ENCODE measurements at regions not wholly inside any gene's neighbourhood (a gene's known extent, or its start where the extent isn't known, plus 50 kb on each side); places are given as distances from the start of the nearest gene placed in this dataset.
"Not testable (repeated sequence)": the region's sequence is repeated elsewhere in the genome, so short reads cannot be mapped to it uniquely, and the experiment has no call there.

GRCh38 chr18:5717256-5717655 is 173.5 kb upstream of the EPB41L3 start:
- DNase-seq: no peak

DNA sequence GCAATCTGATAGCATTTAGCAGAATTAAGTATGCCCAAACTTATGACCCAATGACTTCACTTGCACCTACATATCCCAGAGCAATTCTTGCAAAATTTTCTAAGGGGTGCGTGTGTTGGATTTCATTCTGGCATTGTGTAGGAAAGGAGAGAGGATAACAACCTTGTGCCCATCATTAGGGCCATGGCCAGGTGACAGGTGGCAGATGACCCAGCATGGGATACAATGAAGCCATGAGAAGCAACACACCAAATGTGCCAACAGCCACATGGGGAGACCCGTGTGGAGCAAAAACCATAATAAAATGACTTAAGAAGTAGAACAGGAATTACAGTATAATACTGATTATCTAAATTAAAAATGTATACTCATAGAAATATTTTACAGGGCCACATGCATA is 166.9 kb upstream of the EPB41L3 start:
- no peak for DNase-seq

DNA sequence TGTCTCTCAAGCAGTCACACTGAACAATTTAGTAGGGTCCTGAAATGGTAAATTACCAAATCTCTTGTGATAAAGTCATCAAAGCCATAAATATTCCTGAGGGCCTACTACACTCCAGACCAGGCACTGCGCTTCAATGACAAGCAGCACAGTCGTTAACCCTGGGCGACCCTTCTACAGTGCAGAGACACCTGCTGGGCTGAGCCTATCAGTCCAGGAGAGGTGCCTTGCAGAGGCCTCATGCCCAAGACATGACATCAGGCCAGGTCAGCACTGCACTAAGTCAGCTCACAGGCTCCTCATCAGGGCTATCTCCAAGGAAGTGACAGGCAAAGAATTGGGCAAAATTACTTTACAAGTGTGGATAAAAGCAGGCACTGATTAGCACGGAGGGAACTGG is 166.4 kb upstream of the EPB41L3 start:
- no peak for DNase-seq

DNA sequence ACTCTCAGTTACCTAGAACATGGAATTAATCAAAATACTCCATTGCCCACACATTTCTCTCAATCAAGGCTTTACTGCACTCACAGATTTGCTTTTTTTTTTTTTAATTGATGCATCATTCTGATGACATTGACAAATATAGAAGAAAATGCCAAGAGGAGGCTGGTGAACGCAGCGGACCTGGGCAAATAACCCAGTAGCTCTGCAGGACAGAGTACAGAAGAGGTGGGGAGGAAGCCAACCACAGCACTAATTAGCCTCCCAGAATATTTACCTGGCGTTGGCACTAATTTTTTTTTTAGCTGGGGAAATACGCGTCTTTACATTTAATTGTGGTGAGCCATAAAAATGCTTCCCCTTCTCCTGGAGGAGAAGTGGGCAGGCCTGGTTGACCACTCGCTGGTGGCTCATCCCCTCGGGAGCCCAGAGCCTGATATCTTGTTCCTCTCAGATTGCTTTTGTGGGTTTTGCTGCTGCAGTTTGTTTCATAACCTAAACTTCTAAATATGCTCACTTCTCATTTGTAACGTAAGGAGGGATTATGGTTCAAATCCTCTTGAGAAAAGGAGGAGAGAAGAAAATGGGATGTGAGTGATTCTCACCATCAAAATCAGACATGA is 165.8 kb upstream of the EPB41L3 start:
- no peak for DNase-seq

- no peak for DNase-seq
Observed at GRCh38 chr18:5707586-5707985, 163.8 kb upstream of the EPB41L3 start.

DNA sequence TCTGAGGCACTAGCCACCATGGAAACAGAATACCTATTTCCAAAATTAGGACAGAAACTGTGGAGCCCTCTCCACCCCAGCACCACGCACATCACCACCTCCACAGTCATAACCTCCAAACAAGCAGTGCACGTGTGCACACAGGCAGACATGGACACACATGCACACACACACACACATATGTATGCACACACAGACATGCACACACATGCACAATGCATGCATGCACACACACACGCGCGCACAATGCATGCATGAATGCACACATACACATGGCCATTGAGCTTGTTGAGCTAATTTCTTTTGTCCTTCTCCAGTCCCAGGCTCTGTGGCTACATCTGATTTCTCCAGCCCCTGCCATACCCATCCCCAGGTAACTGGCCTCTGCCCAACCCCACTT is 161.6 kb upstream of the EPB41L3 start:
- no peak for DNase-seq

DNA sequence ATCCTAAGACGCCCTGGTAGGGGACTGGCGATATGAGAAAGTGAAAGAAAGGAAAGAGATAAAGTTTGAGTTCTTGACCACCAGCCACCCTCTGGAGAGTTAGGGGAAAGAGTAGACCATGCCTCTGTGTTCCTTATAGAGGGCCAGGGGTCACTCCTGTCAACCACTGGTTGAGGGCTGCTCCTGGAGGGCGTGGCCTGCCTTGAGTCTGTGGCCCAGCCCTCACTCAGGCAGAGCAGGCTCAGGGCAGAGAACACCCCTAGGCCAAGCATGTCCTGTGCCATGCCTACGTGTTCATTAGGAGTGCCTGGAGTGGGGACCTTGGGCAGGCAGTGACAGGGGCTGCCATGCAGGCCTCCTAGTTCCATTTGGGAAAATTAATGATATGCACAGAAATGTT is 161.1 kb upstream of the EPB41L3 start:
- DNase-seq: no peak

- not testable (repeated sequence) for DNase-seq
Observed at GRCh38 chr18:5702016-5702415, 158.2 kb upstream of the EPB41L3 start.

- DNase-seq: no peak
Observed at GRCh38 chr18:5693699-5694294, 150.0 kb upstream of the EPB41L3 start.

- no peak for DNase-seq
Observed at GRCh38 chr18:5678779-5679406, 135.1 kb upstream of the EPB41L3 start.

DNA sequence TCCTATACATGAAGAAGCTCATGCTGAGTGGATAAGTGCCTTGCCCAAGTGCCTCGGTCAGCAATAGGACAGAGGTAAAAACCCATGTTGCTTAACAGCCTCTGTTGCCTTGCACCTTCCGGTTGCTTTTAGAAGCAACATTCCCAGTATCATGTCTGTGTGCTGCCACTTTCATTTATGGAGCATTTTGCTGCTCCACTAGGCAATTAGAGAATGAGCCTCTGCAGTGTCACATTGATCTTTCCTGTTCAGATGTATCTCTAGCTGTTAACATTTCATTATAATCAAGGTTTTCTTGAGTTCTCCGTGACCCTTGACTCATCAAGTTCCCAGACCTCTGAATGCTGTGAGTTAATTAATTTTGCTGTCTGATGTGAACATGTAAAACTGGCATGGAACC is 134.5 kb upstream of the EPB41L3 start:
- no peak for DNase-seq

- no peak for DNase-seq
Observed at GRCh38 chr18:5673616-5674015, 129.8 kb upstream of the EPB41L3 start.

GRCh38 chr18:5669585-5669984 is 125.8 kb upstream of the EPB41L3 start:
- no peak for DNase-seq

DNA sequence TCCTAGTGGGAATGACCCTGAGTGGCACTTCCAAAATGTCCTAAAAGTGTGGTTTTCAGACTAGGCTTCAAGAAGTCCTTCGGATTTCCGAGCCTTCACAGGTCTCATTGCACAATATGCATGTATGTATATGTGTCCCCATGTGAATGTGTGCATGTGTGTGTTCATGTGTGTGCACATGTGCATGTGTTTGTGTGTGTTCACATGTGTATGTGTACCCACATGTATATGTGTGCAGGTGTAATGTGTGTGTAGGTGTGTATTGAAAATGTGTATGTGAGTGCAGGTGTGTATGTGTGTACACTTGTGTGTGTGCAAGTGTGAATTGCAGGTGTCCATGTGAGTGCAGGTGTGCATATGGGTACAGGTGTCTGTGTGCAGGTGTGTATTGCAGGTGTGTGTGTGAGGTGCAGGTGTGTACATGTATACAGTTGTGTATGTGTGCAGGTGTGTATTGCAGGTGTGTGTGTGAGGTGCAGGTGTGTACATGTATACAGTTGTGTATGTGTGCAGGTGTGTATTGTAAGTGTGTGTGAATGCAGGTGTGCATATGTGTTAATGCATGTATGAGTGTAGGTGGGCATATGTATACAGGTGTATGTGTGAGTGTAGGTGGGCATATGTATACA is 124.4 kb upstream of the EPB41L3 start:
- DNase-seq: no peak

GRCh38 chr18:5667356-5667755 is 123.6 kb upstream of the EPB41L3 start:
- no peak for DNase-seq

DNA sequence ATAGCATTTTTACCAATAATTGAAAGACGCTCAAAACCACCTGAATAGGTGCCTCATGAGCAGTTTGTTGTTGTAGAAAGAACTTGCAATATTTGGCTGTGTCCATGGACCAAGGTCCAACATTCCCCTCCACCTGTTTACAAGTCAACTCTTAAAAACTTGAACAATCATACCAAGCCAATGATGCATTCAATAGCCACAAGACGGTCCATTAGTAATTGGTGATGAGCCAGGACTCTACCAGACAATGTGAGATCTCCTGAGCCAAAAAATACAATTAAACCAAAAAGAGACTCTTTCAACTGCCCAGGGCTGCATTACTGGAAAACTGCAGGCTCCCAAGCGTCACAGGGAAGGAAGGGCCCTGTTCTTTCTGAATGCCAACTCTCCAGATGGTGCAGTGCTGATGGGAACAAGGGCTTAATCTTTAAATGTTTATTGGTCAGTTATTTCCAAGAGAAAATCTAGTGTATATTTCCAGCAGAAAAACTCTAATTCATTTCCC is 118.8 kb upstream of the EPB41L3 start:
- DNase-seq: no peak

GRCh38 chr18:5661179-5661578 is 117.4 kb upstream of the EPB41L3 start:
- no peak for DNase-seq

DNA sequence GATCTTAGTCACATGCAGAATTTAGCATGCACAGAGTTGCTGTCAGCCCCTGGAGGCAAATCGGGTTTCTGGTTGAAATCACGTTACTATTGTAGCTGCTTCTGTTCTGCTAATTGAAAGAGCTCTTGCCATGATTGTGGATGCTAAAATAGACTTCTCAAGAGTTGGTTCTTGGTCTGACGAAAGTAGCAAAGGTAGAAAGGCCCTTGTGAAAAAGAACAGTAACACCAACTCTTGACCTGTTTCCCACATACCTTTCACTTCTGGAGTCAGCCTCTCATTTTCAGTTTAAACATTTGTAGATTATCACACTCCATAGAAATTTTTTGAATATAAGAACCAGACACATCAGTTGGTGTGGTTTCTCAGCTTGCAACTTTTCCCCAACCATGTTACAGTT is 110.0 kb upstream of the EPB41L3 start:
- no peak for DNase-seq

GRCh38 chr18:5651736-5652135 is 107.9 kb upstream of the EPB41L3 start:
- no peak for DNase-seq

DNA sequence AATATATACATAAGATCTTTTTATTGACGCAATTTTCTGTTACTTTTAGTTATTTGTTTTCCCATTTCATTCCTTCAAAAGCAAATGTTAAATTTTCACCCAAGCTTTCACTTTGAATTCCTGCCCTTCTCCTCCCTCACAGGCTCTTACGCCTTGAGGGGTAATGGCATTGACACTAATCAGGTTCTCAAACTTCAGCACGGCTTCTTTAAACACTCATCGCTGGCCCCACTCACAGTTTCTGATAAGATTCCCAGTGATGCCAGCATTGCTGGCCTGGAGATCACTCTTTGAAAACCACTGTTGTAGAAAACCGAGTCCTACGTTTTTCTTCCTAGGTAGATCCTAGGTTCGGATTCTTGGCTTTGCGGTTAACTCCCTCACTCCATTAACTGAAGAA is 105.6 kb upstream of the EPB41L3 start:
- DNase-seq: no peak

DNA sequence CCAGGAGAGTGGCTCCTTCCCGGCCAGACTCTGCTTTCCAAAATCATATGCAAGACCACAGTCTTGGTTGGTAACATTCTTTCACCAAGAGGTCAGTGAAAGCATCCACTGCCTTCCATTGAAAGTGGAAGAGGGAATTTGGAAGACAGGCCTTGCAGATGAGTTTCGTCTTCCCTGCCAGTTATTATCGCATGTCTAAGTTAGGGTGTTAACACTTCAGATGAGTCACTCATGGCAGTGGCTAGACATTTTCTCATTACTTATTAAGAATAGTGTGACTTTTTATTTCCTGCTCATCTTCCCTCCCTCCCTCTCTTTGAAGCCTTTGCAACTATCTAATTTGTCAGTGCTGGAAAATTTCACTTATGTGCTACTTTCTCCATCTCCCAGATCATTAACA is 102.9 kb upstream of the EPB41L3 start:
- no peak for DNase-seq

DNA sequence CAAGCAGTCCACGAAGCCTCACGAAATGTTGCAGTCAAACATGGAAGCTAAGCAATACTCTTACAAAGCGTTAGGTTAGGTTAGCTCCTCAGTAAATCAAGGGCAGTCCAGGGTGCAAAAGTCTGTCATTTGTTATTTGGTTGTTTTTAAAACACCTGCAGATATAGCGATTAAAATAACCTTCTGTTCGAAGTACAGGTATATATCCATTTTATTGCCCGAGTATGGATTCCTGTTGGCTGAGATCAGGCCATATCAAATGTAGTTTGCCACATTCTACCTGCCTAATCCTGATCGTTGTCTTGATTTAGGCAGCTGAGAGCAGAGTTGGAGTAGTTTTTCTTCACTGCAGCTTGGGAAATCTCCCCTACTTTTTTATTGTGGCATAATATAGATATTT is 99.5 kb upstream of the EPB41L3 start:
- DNase-seq: no peak

DNA sequence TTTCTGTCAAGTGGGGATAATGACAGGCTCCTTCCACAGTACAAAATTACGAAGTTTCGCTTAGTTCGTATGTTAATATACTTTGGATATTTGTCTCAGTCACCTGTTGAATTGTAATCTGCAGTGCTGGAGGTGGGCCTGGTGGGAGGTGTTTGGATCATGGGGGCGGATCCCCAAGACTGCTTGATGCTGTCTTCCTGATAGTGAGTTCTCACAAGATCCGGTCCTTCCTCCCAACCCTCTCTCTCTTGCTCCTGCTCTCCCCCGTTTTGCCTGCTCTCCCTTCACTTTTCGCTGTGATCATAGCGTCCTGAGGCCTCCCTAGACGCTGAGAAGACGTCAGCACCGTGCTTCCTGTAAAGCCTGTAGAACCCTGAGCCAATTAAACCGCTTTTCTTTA is 97.1 kb upstream of the EPB41L3 start:
- DNase-seq: no peak

DNA sequence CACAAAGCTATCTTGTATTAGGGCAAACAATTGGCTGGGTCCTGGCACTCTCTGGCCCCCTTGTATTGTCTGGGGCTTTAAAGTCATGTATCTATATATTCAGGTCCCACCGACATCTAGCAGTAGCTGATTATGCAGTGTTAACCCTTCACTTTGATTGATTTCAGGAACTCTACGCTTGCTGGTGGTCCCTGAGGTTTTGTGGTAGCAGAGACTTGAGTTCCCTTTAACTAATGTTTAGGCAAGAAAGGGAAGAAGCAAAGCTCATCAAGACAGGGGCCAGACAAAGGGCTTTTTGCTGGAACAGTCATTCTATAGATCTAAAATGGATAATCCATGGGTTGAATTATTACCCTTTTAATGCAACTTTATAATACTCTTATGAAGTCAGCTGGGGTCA is 95.3 kb upstream of the EPB41L3 start:
- no peak for DNase-seq
